ENCODE measurements at regions not wholly inside any gene's neighbourhood (a gene's known extent, or its start where the extent isn't known, plus 50 kb on each side); places are given as distances from the start of the nearest gene placed in this dataset.

GRCh38 chr1:66443793-66444192 lies 90.2 kb upstream of the SGIP1 start:
- H3K4me1 Mint-ChIP-seq = peaks cover 15 to 32% (median 24%) of the 10 kb centered on the region in 4 donors
- no peak for ATAC-seq
- no peak for DNase-seq
- POLR2A ChIA-PET = interaction anchor here (0.5 to 3.0 kb wide), 3 partner anchors 105 to 112 kb away, joined by 3 to 23 read pairs (median 11); no protein-coding TSS in a partner anchor
- H3K36me3 Mint-ChIP-seq = no peaks in the 10 kb centered on the region
- H3K4me3 Mint-ChIP-seq = no peak overlapping the region
- H3K27me3 Mint-ChIP-seq = peaks cover 0 to 5% (median 1%) of the 10 kb centered on the region in 5 donors
- H3K9me3 Mint-ChIP-seq = no peaks in the 10 kb centered on the region
- H3K27ac Mint-ChIP-seq = peak overlapping the region in 2 of 10 donors; percentile 63 to 86

- Mint-ChIP-seq H3K27ac (peak overlapping the region; percentile 92 to 98 (median 96)), H3K27me3 (peaks cover 0 to 5% (median 1%) of the 10 kb centered on the region in 5 donors), H3K9me3 (no peaks in the 10 kb centered on the region), H3K36me3 (no peaks in the 10 kb centered on the region), H3K4me3 (peak overlapping the region; percentile 58 to 81 (median 74)), H3K4me1 (peaks cover 15 to 25% (median 24%) of the 10 kb centered on the region in 4 donors)
- ATAC-seq (no peak), DNase-seq (no peak)
- POLR2A ChIA-PET = interaction anchor here (0.6 to 3.0 kb wide), 8 partner anchors 8 to 192 kb away, joined by 3 to 23 read pairs (median 6); no protein-coding TSS in a partner anchor
These were observed 89.3 kb upstream of the SGIP1 start for GRCh38 chr1:66444438-66445265.

GRCh38 chr1:66445492-66446181 lies 88.3 kb upstream of the SGIP1 start:
- H3K27ac Mint-ChIP-seq = peak overlapping the region; percentile 92 to 98 (median 96)
- H3K27me3 Mint-ChIP-seq = peaks cover 0 to 5% (median 1%) of the 10 kb centered on the region in 5 donors
- ATAC-seq = peak; percentile 92 to 93
- no peaks in the 10 kb centered on the region for H3K9me3 Mint-ChIP-seq
- peak overlapping the region; percentile 58 to 81 (median 74) for H3K4me3 Mint-ChIP-seq
- H3K4me1 Mint-ChIP-seq = peaks cover 15 to 24% (median 23%) of the 10 kb centered on the region in 4 donors
- peak in 9 of 10 donors; percentile 13 to 75 (median 54) for DNase-seq
- POLR2A ChIA-PET = interaction anchor here (0.6 to 3.0 kb wide), 13 partner anchors 9 to 486 kb away, joined by 3 to 23 read pairs (median 4); no protein-coding TSS in a partner anchor
- no peaks in the 10 kb centered on the region for H3K36me3 Mint-ChIP-seq

- ATAC-seq (peak; percentile 62 to 71), DNase-seq (peak in 8 of 10 donors; percentile 17 to 81 (median 62))
- H3K9me3 Mint-ChIP-seq = no peaks in the 10 kb centered on the region
- peak overlapping the region; percentile 92 to 98 (median 96) for H3K27ac Mint-ChIP-seq
- H3K27me3 Mint-ChIP-seq = peaks cover 0 to 5% (median 1%) of the 10 kb centered on the region in 5 donors
- H3K4me1 Mint-ChIP-seq = peaks cover 15 to 24% (median 23%) of the 10 kb centered on the region in 4 donors
- POLR2A ChIA-PET = interaction anchor here (0.8 to 3.0 kb wide), 8 partner anchors 10 to 487 kb away, joined by 3 to 23 read pairs (median 4); no protein-coding TSS in a partner anchor
- H3K36me3 Mint-ChIP-seq = no peaks in the 10 kb centered on the region
- peak overlapping the region; percentile 58 to 81 (median 74) for H3K4me3 Mint-ChIP-seq
These were observed 87.5 kb upstream of the SGIP1 start for GRCh38 chr1:66446261-66447001.

- DNase-seq (no peak), ATAC-seq (no peak)
- H3K4me1 Mint-ChIP-seq = peaks cover 12 to 16% (median 15%) of the 10 kb centered on the region in 4 donors
- H3K36me3 Mint-ChIP-seq = no peaks in the 10 kb centered on the region
- H3K4me3 Mint-ChIP-seq = no peak overlapping the region
- POLR2A ChIA-PET = no interaction called here
- no peak overlapping the region for H3K27ac Mint-ChIP-seq
- H3K9me3 Mint-ChIP-seq = no peaks in the 10 kb centered on the region
- peaks cover 0 to 5% (median 1%) of the 10 kb centered on the region in 5 donors for H3K27me3 Mint-ChIP-seq
These were observed 83.9 kb upstream of the SGIP1 start for GRCh38 chr1:66450043-66450514.

GRCh38 chr1:66450847-66451246 lies 83.1 kb upstream of the SGIP1 start:
- no peak for ATAC-seq
- no peaks in the 10 kb centered on the region for H3K9me3 Mint-ChIP-seq
- POLR2A ChIA-PET = no interaction called here
- no peak overlapping the region for H3K4me3 Mint-ChIP-seq
- no peak overlapping the region for H3K27ac Mint-ChIP-seq
- peaks cover 0 to 5% (median 1%) of the 10 kb centered on the region in 5 donors for H3K27me3 Mint-ChIP-seq
- peaks cover 5 to 8% (median 7%) of the 10 kb centered on the region in 4 donors for H3K4me1 Mint-ChIP-seq
- no peaks in the 10 kb centered on the region for H3K36me3 Mint-ChIP-seq
- DNase-seq = no peak

- Mint-ChIP-seq H3K27me3 (peaks cover 0 to 3% (median 1%) of the 10 kb centered on the region in 5 donors), H3K36me3 (no peaks in the 10 kb centered on the region), H3K4me3 (no peak overlapping the region), H3K27ac (no peak overlapping the region), H3K9me3 (no peaks in the 10 kb centered on the region), H3K4me1 (no peaks in the 10 kb centered on the region)
- DNase-seq = no peak
- ATAC-seq = no peak
- POLR2A ChIA-PET = no interaction called here
These were observed 81.8 kb upstream of the SGIP1 start for GRCh38 chr1:66452162-66452561.

GRCh38 chr1:66452982-66453381 lies 81.0 kb upstream of the SGIP1 start:
- H3K27ac Mint-ChIP-seq = no peak overlapping the region
- no peaks in the 10 kb centered on the region for H3K27me3 Mint-ChIP-seq
- POLR2A ChIA-PET = no interaction called here
- no peak for ATAC-seq
- H3K9me3 Mint-ChIP-seq = peaks cover 0 to 2% (median 0%) of the 10 kb centered on the region in 9 donors
- no peak for DNase-seq
- no peak overlapping the region for H3K4me3 Mint-ChIP-seq
- no peaks in the 10 kb centered on the region for H3K36me3 Mint-ChIP-seq
- H3K4me1 Mint-ChIP-seq = no peaks in the 10 kb centered on the region

- peaks cover 0 to 14% (median 9%) of the 10 kb centered on the region in 9 donors for H3K9me3 Mint-ChIP-seq
- H3K4me3 Mint-ChIP-seq = no peak overlapping the region
- no peak overlapping the region for H3K27ac Mint-ChIP-seq
- peaks cover 0 to 7% (median 0%) of the 10 kb centered on the region in 5 donors for H3K27me3 Mint-ChIP-seq
- POLR2A ChIA-PET = no interaction called here
- DNase-seq = no peak
- ATAC-seq = no peak
- no peaks in the 10 kb centered on the region for H3K4me1 Mint-ChIP-seq
- peaks cover 0 to 10% (median 9%) of the 10 kb centered on the region in 3 donors for H3K36me3 Mint-ChIP-seq
These were observed 78.5 kb upstream of the SGIP1 start for GRCh38 chr1:66455446-66455845.

- POLR2A ChIA-PET = no interaction called here
- Mint-ChIP-seq H3K4me1 (no peaks in the 10 kb centered on the region), H3K27ac (no peak overlapping the region), H3K27me3 (peaks cover 0 to 11% (median 7%) of the 10 kb centered on the region in 5 donors), H3K36me3 (peaks cover 0 to 32% (median 24%) of the 10 kb centered on the region in 3 donors), H3K4me3 (no peak overlapping the region), H3K9me3 (peaks cover 11 to 42% (median 27%) of the 10 kb centered on the region in 9 donors)
- DNase-seq (no peak), ATAC-seq (no peak)
These were observed 73.2 kb upstream of the SGIP1 start for GRCh38 chr1:66460776-66461175.

GRCh38 chr1:66462313-66462712 lies 71.6 kb upstream of the SGIP1 start:
- no peaks in the 10 kb centered on the region for H3K4me1 Mint-ChIP-seq
- peaks cover 0 to 14% (median 9%) of the 10 kb centered on the region in 5 donors for H3K27me3 Mint-ChIP-seq
- peaks cover 0 to 32% (median 24%) of the 10 kb centered on the region in 3 donors for H3K36me3 Mint-ChIP-seq
- H3K4me3 Mint-ChIP-seq = no peak overlapping the region
- no peak overlapping the region for H3K27ac Mint-ChIP-seq
- ATAC-seq (no peak), DNase-seq (no peak)
- peaks cover 11 to 42% (median 27%) of the 10 kb centered on the region in 9 donors for H3K9me3 Mint-ChIP-seq
- POLR2A ChIA-PET = no interaction called here

- ATAC-seq (no peak), DNase-seq (no peak)
- H3K4me1 Mint-ChIP-seq = no peaks in the 10 kb centered on the region
- H3K36me3 Mint-ChIP-seq = peaks cover 0 to 32% (median 24%) of the 10 kb centered on the region in 3 donors
- H3K27ac Mint-ChIP-seq = no peak overlapping the region
- POLR2A ChIA-PET = no interaction called here
- H3K27me3 Mint-ChIP-seq = peaks cover 0 to 19% (median 13%) of the 10 kb centered on the region in 5 donors
- no peak overlapping the region for H3K4me3 Mint-ChIP-seq
- H3K9me3 Mint-ChIP-seq = peaks cover 11 to 42% (median 26%) of the 10 kb centered on the region in 9 donors
These were observed 69.6 kb upstream of the SGIP1 start for GRCh38 chr1:66464351-66464750.
